ENCODE measurements at regions not wholly inside any gene's neighbourhood (a gene's known extent, or its start where the extent isn't known, plus 50 kb on each side); places are given as distances from the start of the nearest gene placed in this dataset.

GRCh38 chr20:22716821-22717351 lies 132.5 kb upstream of the FOXA2 start:
- H3K4me3 ChIP-seq: no peak overlapping the region
- no peaks in the 10 kb centered on the region for H3K9me2 ChIP-seq (replicated peaks; ENCODE audit: insufficient read depth)
- TF ChIP-seq CTCF (IDR thresholded peaks at IDR 0.05; ENCODE audit: poor library complexity) (no peak), EZH2 (IDR thresholded peaks at IDR 0.05; ENCODE audit: borderline replicate concordance) (no peak), EZH2phosphoT487 (IDR thresholded peaks at IDR 0.05; ENCODE audit: low read depth, severe bottlenecking, unreplicated experiment) (no peak)
- H3K27me3 ChIP-seq: no peaks in the 10 kb centered on the region
- peaks cover 34% of the 10 kb centered on the region for H3K4me1 ChIP-seq (ENCODE audit: insufficient read depth)
- H2AFZ ChIP-seq: no peak overlapping the region
- no peaks in the 10 kb centered on the region for H3K79me2 ChIP-seq
- no peak for DNase-seq (ENCODE audit: low spot score)
- no peaks in the 10 kb centered on the region for H3K36me3 ChIP-seq (replicated peaks; ENCODE audit: insufficient read depth, low read depth)
- peak overlapping the region; percentile 42 for H3K4me2 ChIP-seq
- H4K20me1 ChIP-seq (ENCODE audit: insufficient read depth, poor library complexity, severe bottlenecking): no peaks in the 10 kb centered on the region
- peak overlapping the region; percentile 91 for H3K27ac ChIP-seq
- H3K9me3 ChIP-seq (ENCODE audit: low read depth): no peaks in the 10 kb centered on the region
- WGBS (ENCODE audit: low lambda C conversion rate, missing lambda C conversion rate): 64% methylated on average over 5 of the region's 5 CpGs

GRCh38 chr20:22717466-22717865 lies 133.1 kb upstream of the FOXA2 start:
- TF ChIP-seq EZH2 (IDR thresholded peaks at IDR 0.05; ENCODE audit: borderline replicate concordance): no peak
- no peak for TF ChIP-seq EZH2phosphoT487 (IDR thresholded peaks at IDR 0.05; ENCODE audit: low read depth, severe bottlenecking, unreplicated experiment)
- no peak for TF ChIP-seq CTCF (IDR thresholded peaks at IDR 0.05; ENCODE audit: poor library complexity)
- Histone ChIP-seq H4K20me1 (ENCODE audit: insufficient read depth, poor library complexity, severe bottlenecking) (no peaks in the 10 kb centered on the region), H2AFZ (peak overlapping the region; percentile 26), H3K9me2 (replicated peaks; ENCODE audit: insufficient read depth) (no peaks in the 10 kb centered on the region), H3K36me3 (replicated peaks; ENCODE audit: insufficient read depth, low read depth) (no peaks in the 10 kb centered on the region), H3K27ac (peak overlapping the region; percentile 91), H3K9me3 (ENCODE audit: low read depth) (no peaks in the 10 kb centered on the region), H3K79me2 (no peaks in the 10 kb centered on the region), H3K4me3 (no peak overlapping the region), H3K4me2 (peak overlapping the region; percentile 42), H3K27me3 (no peaks in the 10 kb centered on the region), H3K4me1 (ENCODE audit: insufficient read depth) (peaks cover 34% of the 10 kb centered on the region)
- 26% methylated on average over 4 of the region's 4 CpGs for WGBS (ENCODE audit: low lambda C conversion rate, missing lambda C conversion rate)
- peak; percentile 79 for DNase-seq (ENCODE audit: low spot score)

DNA sequence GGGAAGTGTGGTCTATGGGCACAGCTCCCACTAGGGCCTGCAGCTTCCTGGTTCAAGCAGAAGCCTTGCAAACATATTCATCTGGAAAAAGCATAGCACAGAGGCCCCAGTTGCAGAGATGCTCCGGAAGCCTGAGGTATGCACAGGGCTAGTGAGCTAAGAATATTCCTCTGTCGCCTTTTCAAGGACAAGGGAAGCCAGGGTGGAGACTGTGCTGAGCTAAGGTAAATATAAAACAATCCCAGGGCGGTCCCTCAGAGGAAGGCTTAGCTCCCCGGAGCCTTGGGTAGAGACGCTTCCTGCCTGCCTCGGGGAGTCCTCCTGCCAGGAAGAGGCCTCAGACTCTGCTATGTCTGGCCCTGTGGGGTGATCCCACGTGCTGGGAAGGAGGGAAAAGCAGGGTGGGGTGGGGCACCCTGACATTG lies 134.8 kb upstream of the FOXA2 start:
- 27% methylated on average over 7 of the region's 7 CpGs for WGBS (ENCODE audit: low lambda C conversion rate, missing lambda C conversion rate)
- no peak overlapping the region for H3K4me3 ChIP-seq
- H3K9me2 ChIP-seq (replicated peaks; ENCODE audit: insufficient read depth): no peaks in the 10 kb centered on the region
- no peaks in the 10 kb centered on the region for H4K20me1 ChIP-seq (ENCODE audit: insufficient read depth, poor library complexity, severe bottlenecking)
- DNase-seq (ENCODE audit: low spot score): peak; percentile 68
- no peak overlapping the region for H3K4me2 ChIP-seq
- no peaks in the 10 kb centered on the region for H3K79me2 ChIP-seq
- peak overlapping the region; percentile 91 for H3K27ac ChIP-seq
- no peak overlapping the region for H2AFZ ChIP-seq
- no peaks in the 10 kb centered on the region for H3K9me3 ChIP-seq (ENCODE audit: low read depth)
- no peaks in the 10 kb centered on the region for H3K36me3 ChIP-seq (replicated peaks; ENCODE audit: insufficient read depth, low read depth)
- TF ChIP-seq EZH2 (IDR thresholded peaks at IDR 0.05; ENCODE audit: borderline replicate concordance) (no peak), CTCF (IDR thresholded peaks at IDR 0.05; ENCODE audit: poor library complexity) (no peak), EZH2phosphoT487 (IDR thresholded peaks at IDR 0.05; ENCODE audit: low read depth, severe bottlenecking, unreplicated experiment) (no peak)
- no peaks in the 10 kb centered on the region for H3K27me3 ChIP-seq
- peaks cover 34% of the 10 kb centered on the region for H3K4me1 ChIP-seq (ENCODE audit: insufficient read depth)

Measured in hepatocyte (in vitro differentiated cells).